NT2/D1 (cell line): ENCODE measurements at regions not wholly inside any gene's neighbourhood (a gene's known extent, or its start where the extent isn't known, plus 50 kb on each side); places are given as distances from the start of the nearest gene placed in this dataset.

Experiments
- YY1 ChIP-seq: IDR thresholded peaks from 2 replicates; pipeline ENCODE4 v1.6.1; 2011; ENCODE audit not compliant: insufficient read length, insufficient read depth
- ZNF274 ChIP-seq: IDR thresholded peaks from 2 replicates; pipeline ENCODE4 v1.6.1; 2011; ENCODE audit warnings: mild to moderate bottlenecking, low read depth, low read length

DNA sequence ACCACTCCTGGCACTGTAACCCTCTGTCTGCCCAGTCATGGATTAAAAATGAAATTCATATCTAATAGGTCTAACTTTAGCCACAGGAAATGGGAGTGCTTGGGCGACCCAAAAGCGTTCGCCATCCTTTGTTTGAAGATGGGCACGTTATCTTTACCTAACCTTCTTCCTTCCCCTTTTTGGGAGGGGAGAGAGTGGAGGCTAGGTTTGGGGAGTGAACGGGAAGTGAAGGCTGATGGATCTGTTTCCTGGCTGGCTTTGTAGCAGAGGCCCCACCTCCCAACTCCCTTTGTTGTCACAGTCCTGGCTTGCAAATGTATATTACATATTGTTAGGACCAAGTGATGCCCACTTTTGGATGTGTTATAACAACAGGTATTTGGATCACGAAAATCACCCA lies 98.1 kb upstream of the ARHGEF3 start:
- TF ChIP-seq ZNF274 (no peak), YY1 (no peak)
